ENCODE measurements at regions not wholly inside any gene's neighbourhood (a gene's known extent, or its start where the extent isn't known, plus 50 kb on each side); places are given as distances from the start of the nearest gene placed in this dataset.
"Not testable (repeated sequence)": the region's sequence is repeated elsewhere in the genome, so short reads cannot be mapped to it uniquely, and the experiment has no call there.

GRCh38 chr5:58015175-58015574 lies 444.7 kb downstream of the PLK2 start:
- DNase-seq (ENCODE audit: low spot score), result peak; percentile 0

- DNase-seq (ENCODE audit: low spot score), result peak; percentile 0
These were observed 446.2 kb downstream of the PLK2 start for GRCh38 chr5:58013542-58014258.

GRCh38 chr5:58012801-58013315 lies 447.0 kb downstream of the PLK2 start:
- DNase-seq (ENCODE audit: low spot score), result peak; percentile 0

GRCh38 chr5:58012102-58012501 lies 447.8 kb downstream of the PLK2 start:
- DNase-seq (ENCODE audit: low spot score), result peak; percentile 1

- no peak for DNase-seq (ENCODE audit: low spot score)
These were observed 448.6 kb downstream of the PLK2 start for GRCh38 chr5:58011301-58011700.

- no peak for DNase-seq (ENCODE audit: low spot score)
These were observed 450.1 kb downstream of the PLK2 start for GRCh38 chr5:58009754-58010153.

GRCh38 chr5:58002323-58002722 lies 457.6 kb downstream of the PLK2 start:
- no peak for DNase-seq (ENCODE audit: low spot score)

- no peak for DNase-seq (ENCODE audit: low spot score)
These were observed 466.0 kb downstream of the PLK2 start for GRCh38 chr5:57993866-57994265.

- no peak for DNase-seq (ENCODE audit: low spot score)
These were observed 470.5 kb downstream of the PLK2 start for GRCh38 chr5:57989378-57989777.

- no peak for DNase-seq (ENCODE audit: low spot score)
These were observed 471.1 kb downstream of the PLK2 start for GRCh38 chr5:57988813-57989212.

GRCh38 chr5:57987552-57987951 lies 472.3 kb downstream of the PLK2 start:
- DNase-seq (ENCODE audit: low spot score), result no peak

GRCh38 chr5:57986761-57987341 lies 473.0 kb downstream of the PLK2 start:
- DNase-seq (ENCODE audit: low spot score), result no peak

- no peak for DNase-seq (ENCODE audit: low spot score)
These were observed 476.5 kb downstream of the PLK2 start for GRCh38 chr5:57983426-57983825.

GRCh38 chr5:57979671-57980070 lies 480.2 kb downstream of the PLK2 start:
- no peak for DNase-seq (ENCODE audit: low spot score)

- no peak for DNase-seq (ENCODE audit: low spot score)
These were observed 483.4 kb downstream of the PLK2 start for GRCh38 chr5:57976506-57976905.

- DNase-seq (ENCODE audit: low spot score), result not testable (repeated sequence)
These were observed 487.8 kb downstream of the PLK2 start for GRCh38 chr5:57972099-57972498.

- DNase-seq (ENCODE audit: low spot score), result no peak
These were observed 478.0 kb upstream of the ACTBL2 start for GRCh38 chr5:57960569-57960968.

GRCh38 chr5:57956636-57957035 lies 474.0 kb upstream of the ACTBL2 start:
- DNase-seq (ENCODE audit: low spot score), result no peak

GRCh38 chr5:57955511-57955910 lies 472.9 kb upstream of the ACTBL2 start:
- DNase-seq (ENCODE audit: low spot score), result no peak

GRCh38 chr5:57953792-57954191 lies 471.2 kb upstream of the ACTBL2 start:
- no peak for DNase-seq (ENCODE audit: low spot score)

- DNase-seq (ENCODE audit: low spot score), result no peak
These were observed 468.1 kb upstream of the ACTBL2 start for GRCh38 chr5:57950616-57951228.

- DNase-seq (ENCODE audit: low spot score), result no peak
These were observed 465.5 kb upstream of the ACTBL2 start for GRCh38 chr5:57948091-57948490.

- no peak for DNase-seq (ENCODE audit: low spot score)
These were observed 464.6 kb upstream of the ACTBL2 start for GRCh38 chr5:57947181-57947580.

Data from hematopoietic multipotent progenitor cell treated with erythropoietin and hydrocortisone succinate and interleukin-3 and kit ligand, for 15 days (in vitro differentiated cells).